ENCODE measurements at regions not wholly inside any gene's neighbourhood (a gene's known extent, or its start where the extent isn't known, plus 50 kb on each side); places are given as distances from the start of the nearest gene placed in this dataset.
"Not testable (repeated sequence)": the region's sequence is repeated elsewhere in the genome, so short reads cannot be mapped to it uniquely, and the experiment has no call there.

DNA sequence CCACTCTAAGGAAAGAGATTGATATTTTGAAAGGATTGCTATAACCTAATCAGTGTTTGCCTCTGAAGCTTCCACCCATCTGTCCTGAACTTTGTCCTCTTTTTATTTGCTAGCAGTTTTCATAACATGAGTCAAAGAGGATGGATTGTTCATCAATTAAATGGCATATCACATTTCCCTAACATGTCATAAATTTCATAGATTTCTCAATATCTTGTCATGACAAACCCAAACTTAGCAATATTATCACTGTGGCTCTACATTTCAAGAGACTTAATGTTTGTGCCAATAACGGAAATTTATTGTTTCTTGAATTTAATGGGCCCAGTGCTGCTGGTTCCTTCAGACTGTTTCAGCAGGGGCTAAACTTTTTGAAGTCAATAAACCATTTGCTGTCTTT, 330.3 kb downstream of the CAAP1 start:
- DNase-seq: no peak

DNA sequence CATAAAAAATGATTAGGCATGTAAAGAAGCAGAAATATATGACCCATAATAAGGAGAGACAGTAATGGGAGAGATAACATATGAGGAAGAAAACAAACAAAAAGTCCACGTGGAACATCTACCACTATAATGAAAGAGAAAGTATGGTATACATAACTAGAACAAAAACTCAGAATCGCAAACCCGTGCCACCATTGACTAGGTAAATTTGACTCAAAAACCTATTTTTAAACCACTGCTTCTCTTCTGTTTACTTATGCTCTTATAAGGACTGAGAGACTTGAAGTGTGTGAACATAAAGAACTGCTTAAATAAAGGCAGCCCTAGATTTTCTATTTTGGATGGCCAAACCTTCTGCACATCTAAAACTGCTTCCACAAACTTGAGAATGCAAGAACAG, 330.7 kb downstream of the CAAP1 start:
- DNase-seq: no peak

DNA sequence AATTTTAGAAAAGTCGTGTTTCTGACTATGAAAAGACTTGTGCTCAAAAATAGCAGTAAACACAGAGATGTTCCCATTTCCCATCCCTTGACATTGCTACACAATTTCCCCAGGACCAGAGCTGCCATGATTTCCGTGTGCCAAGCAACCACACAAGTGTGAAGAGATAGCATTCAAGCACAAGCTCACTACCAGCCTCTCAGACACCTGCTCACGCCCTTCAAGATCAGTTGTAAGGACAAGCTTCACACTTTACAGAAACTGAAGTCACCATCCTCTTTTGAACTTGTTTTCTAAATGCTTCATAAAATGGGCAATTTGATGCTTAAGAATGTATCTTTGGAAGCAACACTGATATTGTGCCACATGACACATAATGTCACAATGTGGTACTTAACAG, 333.1 kb downstream of the CAAP1 start:
- DNase-seq: no peak

DNA sequence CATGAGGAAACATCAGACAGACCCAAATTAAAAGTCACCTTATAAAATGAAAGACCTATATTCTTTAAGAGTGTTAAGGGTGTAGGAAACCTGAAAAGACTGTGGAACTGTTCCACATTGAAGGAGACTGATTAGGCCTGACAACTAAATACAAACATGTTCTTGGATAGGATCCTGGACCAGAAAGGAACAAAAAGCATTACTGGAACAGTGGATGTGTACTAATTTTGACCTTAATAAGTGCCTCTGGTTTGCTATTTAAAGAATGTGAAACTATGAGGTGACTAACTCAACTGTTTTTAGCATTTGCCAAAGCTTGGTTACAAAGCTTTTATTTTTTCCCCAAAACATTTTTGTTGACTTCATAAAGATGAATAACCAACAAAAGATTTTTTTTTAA, 340.6 kb downstream of the CAAP1 start:
- DNase-seq: no peak

DNA sequence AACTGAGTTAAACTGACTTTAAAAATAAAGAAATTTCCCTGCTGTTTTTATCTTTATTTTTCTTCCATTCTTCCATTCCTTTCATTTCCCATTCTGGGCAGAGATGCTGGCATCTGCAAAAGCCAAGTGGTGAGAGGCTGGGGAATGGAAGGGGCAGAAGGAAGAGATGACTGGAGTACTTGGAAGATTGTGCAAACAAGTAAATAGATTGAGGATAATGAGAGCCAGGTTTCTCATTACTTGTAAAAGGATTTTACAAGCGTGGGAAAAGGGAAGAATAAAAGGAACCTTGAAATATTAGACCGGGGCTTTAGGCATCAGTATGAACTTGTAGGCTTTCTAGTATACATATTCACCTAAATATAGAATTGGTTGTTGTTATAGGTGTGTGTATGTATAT, 341.2 kb downstream of the CAAP1 start:
- no peak for DNase-seq

DNA sequence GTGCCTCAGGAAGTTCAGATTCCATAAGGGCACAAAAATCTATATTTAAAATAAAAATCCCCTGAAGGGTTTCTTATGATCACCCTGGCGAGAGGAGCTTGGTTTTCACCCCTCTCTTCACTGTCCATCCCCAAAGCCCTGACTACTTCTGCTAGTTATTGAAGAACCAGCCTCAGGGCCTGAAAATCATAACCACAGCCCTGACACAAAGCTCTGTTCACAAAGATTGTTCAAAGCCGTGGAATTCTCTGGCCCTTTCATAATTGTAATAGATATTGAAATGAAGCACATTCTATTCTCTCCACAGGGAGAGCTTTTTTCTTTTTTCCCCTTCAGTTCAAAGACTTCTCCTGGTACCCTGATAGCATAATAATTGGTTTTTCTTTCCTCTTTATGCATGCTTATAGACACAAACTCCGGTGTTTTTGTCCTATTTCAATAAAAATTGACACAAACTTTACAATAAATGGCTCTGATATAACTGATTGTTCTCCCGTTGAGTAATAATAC, 343.8 kb downstream of the CAAP1 start:
- DNase-seq: no peak

DNA sequence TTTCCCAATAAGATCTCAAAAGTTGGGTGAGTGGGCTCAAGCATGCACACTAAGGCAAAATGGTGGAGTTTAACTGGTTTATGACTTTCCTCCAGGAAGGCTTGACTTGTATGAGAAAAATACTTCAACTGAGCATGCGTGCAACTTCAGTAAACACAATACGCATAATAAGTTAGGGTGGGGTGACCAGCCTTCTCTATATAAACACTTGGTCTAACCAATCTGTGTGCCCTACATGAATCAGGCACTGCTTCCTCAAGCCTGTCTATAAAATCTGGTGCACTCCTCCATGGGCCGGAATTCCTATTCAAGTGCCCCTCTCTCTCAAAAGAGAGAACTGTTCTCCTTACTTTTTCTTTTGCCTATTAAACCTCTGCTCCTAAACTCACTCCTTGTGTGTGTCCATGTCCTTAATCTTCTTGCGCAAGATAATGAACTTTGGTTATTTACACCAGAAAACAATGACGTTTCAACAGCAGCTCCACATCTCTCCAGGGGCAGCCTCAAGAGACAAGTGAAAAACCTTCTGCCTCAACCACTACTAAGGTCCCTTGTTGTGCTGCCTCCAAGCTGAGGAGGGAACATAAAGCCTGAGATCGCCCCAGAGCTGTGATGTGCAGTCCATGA, 352.6 kb downstream of the CAAP1 start:
- DNase-seq: no peak

DNA sequence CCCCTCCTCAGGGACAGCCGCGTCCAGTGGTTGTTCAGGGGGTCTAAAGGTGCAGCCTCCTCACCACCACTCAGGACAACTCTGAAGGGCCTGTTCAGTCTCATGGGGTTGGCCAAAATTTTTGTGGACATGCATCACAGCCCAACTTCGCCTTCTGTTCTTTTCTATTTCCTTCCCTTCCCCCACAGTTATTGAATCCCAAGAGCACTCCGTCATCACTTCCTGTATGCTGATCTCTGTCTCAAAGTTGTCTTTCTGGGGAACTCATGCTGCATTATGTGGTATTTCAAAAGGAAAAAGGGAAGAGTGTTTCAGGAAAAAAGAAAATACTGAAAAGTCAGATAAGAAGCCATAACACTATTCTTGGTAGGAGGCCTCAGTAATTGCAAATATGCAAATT, 355.4 kb downstream of the CAAP1 start:
- DNase-seq: no peak

DNA sequence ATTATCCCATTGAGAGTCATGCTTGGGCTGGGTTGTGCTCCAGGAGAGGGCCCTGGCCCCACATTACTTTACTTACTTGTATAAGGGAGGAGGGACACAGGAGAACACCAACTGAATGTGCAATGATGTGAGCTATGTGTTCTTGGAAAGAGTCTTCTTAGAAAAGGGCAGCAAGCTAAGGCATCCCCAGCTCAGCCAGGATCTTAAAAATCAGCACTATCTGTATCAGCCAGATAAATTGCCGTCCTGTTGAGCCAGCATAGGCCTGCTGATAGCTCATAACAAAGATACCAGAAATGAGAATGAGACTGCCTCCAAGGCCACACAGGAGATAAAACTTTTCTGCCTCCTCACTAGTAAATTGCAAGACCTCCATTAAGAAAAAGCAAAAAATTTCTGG, 357.5 kb downstream of the CAAP1 start:
- no peak for DNase-seq

DNA sequence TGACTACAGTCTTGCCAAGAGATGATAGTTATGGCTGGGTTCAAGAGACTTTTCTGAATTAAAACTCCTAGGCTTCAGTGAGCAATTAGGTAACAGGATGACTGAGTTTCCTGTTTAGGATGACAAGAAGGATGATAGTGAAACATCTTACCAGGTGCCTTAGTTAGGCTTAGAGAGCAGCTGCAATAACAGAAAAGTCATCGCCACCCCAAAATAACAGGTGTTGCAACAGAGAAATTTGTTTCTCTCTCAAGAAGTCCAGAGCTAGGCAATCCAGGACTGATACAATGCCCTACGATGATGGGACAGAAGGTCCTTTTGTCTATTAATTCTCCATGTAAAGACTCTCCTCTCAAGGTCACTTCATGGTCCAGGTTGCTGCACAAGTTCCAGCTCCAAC, 361.8 kb downstream of the CAAP1 start:
- DNase-seq: no peak

DNA sequence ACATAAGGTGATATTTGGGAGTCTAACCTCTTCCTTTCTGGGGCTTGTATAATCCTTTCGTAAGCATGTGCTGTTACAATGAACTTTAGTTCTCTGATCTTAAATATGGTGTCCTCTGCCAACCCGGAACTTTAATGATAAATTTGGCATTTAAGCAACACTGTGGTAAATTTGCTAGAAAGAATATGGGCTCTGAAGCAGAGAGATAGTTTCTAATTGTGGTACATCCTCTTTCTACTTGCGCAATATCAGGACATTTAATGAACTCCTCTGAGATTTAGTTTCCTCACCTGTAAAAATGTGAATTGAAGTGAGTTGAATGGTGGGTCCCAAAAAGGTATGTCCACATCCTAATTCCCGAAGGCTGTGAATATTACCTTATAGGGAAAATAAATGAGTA, 364.7 kb downstream of the CAAP1 start:
- no peak for DNase-seq

DNA sequence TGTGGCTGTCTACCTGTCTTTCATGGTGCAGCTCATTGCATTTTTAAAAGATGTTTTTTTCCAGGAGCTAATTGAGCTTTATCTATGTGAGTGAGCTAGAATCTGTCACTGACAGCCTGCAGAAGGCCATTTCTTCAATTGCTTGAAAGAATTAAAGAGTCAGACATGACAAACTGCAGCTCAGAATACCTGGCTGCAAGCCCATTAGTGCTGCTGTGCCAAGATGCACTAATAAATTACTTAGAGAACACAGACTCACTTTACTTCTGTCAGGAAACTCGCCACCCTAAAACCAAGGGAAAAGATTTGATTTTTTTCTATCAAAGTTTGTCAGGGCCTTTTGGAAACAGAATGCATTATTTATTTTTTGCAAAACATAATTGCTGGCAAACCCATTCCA, 368.3 kb downstream of the CAAP1 start:
- DNase-seq: no peak

DNA sequence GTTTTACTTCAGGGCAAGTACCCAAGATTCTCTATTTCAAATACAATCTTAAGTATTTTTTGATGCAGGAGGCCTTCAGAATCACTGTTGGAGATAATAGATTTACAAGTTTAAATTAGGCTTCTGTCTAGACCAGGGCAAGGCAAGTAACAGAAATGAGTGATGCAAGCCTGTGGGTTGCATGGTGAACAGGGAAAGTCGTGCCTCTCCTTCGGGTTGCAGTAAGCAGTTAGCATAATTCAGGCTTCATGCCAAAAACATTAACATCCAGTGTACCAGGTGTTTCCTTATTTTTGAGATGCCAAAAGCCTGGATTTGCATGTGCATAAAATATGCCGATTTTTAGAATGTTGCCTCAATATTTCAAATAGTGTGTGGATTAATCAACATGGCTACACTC, 369.0 kb downstream of the CAAP1 start:
- DNase-seq: no peak

DNA sequence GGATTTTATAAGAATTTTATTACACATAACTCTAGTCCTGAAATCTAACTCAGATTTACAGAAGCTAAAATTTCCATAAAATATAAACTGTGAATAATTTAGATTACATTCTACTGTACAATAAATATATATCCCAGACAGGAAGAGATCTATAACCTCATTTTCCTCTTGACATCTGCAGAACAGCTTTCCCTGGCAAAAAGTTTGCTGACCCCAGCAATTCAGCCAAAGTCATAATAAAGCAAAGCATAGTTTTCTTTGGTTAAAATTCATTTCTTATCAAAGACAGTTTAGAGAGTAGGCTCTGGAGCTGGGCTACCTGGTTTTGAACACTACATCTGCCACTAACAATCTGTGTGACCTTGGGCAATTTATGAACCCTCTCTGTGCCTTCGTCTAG, 372.5 kb downstream of the CAAP1 start:
- no peak for DNase-seq

DNA sequence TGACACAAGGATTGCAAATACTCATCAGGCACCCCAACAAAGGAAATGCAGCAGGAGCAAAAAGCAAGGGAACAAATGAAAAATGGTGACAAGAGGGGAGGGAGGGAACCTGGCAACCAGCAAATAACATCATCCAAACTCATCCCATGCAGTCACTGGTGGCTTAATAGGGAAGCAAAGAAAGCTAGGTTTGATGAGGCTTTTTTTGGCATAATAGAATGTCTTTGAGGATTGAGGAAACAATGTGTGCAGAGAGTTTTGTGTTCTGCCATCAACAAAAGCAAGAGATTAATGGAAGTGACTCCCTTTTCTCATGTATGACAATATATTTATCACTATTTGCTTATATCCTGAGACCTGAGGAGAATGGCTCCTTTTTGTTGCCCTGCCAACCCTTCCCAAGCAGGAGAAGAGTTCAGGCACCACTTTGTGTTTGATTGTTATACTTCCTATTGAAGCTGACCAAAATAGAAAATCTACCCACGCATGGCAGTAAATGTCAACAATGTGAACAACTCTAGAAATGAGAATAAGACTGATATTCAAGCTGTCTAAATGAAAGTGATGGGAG, 375.7 kb downstream of the CAAP1 start:
- no peak for DNase-seq

DNA sequence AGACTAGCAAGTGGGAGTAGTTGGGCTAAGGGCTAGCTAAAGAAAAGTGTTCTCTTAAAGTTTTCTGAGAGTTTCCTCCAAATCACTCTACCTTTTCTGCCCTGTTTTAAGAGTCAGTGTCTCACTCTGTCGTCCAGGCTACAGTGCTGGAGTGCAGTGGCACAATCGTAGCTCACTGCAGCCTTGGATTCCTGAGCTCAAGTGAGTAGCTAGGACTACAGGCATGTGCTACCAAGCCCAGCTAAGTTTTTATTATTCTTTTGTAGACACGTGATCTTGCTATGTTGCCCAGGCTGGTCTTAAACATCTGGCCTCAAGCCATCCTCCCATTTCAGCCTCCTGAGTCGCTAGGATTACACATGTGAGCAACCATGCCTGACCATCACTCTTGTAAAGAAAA, 378.9 kb downstream of the CAAP1 start:
- no peak for DNase-seq

DNA sequence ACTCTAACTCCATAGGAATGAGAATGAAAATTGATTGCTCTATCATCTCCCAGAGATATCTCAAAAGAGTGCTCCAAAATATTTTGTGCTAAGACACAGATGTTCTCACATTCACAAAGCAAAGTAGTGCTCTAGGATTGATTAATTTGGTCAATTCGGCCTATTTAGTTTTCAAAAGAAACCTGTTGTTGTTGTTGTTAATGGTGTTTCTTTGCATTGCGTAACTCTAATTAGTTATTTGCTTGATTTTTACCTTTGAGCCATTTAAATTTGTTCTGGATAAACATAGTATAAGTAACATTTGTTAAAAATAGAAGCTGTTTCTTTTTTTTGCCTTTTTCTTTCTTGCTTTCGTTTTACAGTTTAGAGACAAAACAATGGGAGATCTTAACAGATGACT, 382.5 kb downstream of the CAAP1 start:
- DNase-seq: no peak

DNA sequence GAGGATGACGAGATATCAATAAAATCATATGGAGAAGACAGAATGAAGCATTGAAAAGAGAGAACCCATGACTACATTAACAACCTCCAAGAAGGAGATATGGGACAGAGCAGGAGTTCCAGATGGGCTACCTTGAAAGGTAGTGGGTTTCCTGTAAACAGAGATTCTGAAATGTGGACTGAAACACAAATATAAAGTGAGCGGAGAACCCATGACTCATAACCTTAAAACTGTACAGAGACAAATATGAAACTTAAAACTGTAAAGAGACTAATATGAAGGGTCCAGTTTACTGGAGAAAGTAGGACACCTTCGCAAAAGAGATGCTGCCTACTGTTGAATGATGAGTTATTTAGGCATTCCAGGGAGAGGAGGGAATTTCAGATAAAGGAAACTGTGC, 383.7 kb downstream of the CAAP1 start:
- no peak for DNase-seq

DNA sequence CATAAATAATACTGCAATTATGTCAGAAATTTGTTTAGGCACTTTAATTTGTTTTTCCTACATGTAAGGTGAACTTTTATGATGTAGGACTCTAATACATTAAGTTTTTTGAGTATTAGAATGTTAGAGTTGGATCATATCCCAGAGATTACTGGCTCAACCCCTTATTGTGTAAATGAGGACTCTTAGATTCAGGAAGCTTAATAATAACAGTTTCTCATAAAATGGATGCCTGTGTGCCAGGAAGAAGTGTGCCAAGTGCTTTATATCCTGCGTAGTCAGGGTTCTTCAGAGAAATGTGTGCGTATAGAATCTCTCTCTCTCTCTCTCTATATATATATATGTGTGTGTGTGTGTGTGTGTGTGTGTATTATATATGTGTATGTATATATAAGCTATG, 388.5 kb downstream of the CAAP1 start:
- DNase-seq: no peak

DNA sequence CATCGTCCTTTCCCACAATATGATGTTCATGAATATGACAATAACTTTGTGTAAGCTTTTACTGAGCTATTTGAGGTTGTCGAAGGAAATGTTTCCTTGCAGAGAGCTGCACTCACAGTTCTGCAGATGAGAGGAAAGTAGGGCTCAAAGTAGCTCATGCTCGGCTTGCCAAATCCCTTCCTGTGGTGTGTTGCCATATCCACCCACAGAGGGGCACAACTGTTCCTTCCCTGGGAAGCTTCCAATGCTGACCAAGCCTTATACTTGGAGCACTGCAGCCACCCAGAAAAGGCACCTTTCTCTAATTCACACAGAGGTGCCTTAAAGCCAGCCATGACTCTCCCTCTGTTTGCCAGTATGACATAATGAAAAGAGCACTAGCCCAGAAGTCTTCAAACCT, 390.3 kb downstream of the CAAP1 start:
- no peak for DNase-seq

DNA sequence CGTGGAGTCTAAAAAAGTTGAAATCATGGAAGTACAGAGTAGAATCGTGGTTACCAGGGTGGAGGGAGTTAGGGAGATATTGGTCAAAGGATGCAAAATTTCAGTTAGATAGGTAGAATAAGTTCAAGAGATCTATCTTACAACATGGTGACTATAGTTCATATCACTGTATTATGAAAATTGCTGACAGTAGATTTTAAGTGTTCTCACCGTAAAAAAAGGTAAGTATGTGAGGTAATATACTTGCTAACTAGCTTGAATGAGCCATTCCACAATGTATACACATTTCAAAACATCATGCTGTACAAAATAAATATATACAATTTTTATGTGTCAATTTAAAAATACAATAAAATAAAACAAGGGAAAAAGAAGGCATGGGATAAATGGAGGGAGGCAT, 392.1 kb downstream of the CAAP1 start:
- DNase-seq: no peak

DNA sequence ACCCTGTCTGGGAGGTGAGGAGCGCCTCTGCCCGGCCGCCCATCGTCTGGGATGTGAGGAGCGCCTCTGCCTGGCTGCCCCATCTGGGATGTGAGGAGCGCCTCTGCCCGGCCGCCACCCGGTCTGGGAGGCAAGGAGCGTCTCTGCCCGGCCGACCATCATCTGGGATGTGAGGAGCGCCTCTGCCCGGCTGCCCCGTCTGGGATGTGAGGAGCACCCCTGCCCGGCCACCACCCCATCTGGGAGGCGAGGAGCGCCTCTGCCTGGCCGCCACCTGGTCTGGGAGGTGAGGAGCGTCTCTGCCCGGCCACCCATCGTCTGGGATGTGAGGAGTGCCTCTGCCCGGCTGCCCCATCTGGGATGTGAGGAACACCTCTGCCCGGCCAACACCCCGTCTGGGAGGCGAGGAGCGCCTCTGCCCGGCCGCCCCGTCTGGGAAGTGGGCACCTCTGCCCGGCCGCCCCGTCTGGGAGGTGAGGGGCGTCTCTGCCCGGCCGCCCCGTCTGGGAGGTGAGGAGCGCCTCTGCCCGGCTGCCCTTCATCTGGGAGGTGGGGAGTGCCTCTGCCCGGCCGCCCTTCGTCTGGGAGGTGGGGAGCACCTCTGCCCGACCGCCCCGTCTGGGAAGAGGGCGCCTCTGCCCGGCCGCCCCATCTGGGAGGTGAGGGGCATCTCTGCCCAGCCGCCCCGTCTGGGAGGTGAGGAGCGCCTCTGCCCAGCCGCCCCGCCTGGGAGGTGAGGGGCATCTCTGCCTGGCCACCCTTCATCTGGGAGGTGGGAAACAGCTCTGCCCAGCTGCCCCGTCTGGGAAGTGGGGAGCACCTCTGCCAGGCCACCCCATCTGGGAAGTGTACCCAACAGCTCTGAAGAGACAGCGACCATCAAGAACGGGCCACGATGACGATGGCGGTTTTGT, 399.7 kb downstream of the CAAP1 start:
- not testable (repeated sequence) for DNase-seq

DNA sequence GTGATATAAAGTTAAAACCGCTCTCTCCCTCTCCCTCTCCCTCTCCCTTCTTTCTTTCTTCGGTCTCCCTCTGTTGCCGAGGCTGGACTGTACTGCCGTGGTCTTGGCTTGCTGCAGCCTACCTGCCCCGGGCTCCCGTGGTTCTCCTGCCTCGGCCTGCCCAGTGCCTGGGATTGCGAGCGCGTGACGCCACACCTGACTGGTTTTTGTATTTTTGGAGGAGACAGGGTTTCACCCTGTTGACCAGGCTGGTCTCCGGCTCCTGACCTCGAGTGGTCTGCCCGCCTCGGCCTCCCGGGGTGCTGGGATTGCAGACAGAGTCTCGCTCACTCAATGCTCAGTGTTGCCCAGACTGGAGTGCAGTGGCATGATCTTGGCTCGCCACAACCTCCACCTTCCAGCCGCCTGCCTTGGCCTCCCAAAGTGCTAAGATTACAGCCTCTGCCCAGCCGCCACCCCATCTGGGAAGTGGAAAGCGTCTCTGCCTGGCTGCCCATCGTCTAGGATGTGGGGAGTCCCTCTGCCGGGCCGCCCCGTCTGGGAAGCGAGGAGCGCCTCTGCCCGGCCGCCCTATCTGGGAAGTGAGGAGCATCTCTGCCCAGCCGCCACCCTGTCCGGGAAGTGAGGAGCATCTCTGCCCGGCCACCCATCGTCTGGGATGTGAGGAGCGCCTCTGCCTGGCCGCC, 400.5 kb downstream of the CAAP1 start:
- DNase-seq: not testable (repeated sequence)

DNA sequence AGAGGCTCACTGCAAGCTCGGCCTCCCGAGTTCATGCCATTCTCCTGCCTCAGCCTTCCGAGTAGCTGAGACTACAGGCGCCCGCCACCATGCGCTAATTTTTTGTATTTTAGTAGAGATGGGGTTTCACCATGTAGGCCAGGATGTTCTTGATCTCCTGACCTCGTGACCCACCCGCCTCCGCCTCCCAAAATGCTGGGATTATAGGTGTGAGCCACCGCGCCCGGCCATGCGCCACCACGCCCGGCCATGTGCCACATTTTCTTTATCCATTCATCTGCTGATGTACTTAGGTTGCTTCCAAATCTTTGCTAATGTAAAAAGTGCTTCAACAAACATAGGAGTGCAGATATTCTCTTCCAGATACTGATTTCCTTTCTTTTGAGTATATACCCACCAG, 408.6 kb downstream of the CAAP1 start:
- DNase-seq: no peak

Measured in NCI-H748 treated with DMSO at 0.1 percent for 48 hours (cell line).